ENCODE measurements at regions not wholly inside any gene's neighbourhood (a gene's known extent, or its start where the extent isn't known, plus 50 kb on each side); places are given as distances from the start of the nearest gene placed in this dataset.

DNA sequence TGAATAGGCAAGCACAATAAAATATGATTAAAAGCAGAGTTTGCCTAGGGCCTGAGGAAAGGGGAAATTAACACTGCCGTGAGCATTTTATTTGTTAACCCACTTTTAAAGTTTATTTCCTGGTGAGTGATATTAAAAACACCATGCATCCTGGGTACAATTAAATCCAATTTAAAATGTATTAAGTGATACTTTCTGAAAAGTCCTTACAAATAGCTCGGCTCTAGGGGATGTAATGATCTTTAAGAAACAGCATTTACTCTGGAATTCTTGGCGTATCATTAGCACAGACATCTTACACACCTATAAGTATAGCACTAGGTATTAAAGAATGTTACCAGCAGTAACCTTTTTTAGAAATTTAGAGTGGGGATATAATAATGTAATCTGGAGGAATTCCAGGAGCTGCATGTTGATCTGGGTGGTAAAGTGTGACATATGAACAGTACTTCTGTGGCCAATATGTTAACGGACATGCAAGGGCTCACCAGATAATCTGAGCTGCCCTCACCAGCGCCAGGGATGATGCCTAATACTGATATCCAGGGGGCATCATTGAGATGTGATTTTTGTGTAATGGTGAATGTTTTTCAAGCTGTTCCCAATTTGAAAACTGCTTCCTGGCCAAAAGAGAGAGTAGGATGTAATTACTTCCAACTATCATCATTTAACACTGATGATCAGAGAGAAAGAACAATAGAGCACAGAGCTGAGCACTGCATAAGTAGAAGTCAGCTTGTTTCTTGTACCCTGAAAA is 235.9 kb downstream of the DSEL start:
- no peak overlapping the region for H3K27ac ChIP-seq
- TF ChIP-seq, protein P1, sequence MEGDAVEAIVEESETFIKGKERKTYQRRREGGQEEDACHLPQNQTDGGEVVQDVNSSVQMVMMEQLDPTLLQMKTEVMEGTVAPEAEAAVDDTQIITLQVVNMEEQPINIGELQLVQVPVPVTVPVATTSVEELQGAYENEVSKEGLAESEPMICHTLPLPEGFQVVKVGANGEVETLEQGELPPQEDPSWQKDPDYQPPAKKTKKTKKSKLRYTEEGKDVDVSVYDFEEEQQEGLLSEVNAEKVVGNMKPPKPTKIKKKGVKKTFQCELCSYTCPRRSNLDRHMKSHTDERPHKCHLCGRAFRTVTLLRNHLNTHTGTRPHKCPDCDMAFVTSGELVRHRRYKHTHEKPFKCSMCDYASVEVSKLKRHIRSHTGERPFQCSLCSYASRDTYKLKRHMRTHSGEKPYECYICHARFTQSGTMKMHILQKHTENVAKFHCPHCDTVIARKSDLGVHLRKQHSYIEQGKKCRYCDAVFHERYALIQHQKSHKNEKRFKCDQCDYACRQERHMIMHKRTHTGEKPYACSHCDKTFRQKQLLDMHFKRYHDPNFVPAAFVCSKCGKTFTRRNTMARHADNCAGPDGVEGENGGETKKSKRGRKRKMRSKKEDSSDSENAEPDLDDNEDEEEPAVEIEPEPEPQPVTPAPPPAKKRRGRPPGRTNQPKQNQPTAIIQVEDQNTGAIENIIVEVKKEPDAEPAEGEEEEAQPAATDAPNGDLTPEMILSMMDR (IDR thresholded peaks at IDR 0.05), result no peak
- TF ChIP-seq ZFX (IDR thresholded peaks at IDR 0.05; ENCODE audit: borderline replicate concordance), result no peak

DNA sequence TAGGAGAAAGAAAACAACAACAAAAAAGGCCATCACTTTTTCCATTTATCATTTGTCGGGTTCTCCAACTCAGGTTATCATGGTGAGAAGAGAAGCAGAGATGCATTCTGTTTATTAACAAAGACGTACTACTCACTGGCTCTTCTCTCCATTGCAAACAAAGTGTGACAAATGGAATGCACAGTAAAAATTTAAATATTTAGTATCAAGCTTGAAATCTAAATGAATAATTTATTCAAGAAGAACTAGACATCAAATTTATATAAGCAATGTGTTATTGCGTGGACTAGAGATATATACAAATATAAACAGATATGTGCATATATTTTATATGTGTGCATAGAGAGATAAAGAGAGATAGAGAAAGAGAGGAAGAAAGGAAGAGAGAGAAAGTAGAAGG is 236.5 kb downstream of the DSEL start:
- TF ChIP-seq, protein P1 (IDR thresholded peaks at IDR 0.05), result no peak
- no peak for TF ChIP-seq ZFX (IDR thresholded peaks at IDR 0.05; ENCODE audit: borderline replicate concordance)
- H3K27ac ChIP-seq, result no peak overlapping the region

DNA sequence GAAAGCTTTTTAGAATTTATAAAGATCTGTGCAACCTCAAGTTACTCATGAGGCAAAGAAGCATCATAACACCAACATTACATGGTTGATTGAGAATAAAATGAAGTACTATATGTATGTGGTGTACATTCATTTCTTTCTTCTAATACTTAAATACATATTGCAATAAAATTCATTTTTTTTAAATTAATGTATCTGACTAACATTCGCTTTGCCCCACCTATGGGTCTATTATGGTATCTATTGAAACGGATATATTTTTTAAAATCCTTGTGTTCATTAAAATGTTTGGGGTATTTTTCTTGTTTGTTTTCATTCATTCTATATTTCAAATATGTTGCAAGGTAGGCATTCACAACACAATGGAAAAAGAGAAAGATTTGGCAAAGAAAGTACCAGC is 237.5 kb downstream of the DSEL start:
- no peak overlapping the region for H3K27ac ChIP-seq
- no peak for TF ChIP-seq ZFX (IDR thresholded peaks at IDR 0.05; ENCODE audit: borderline replicate concordance)
- TF ChIP-seq, protein P1 (IDR thresholded peaks at IDR 0.05), result no peak

DNA sequence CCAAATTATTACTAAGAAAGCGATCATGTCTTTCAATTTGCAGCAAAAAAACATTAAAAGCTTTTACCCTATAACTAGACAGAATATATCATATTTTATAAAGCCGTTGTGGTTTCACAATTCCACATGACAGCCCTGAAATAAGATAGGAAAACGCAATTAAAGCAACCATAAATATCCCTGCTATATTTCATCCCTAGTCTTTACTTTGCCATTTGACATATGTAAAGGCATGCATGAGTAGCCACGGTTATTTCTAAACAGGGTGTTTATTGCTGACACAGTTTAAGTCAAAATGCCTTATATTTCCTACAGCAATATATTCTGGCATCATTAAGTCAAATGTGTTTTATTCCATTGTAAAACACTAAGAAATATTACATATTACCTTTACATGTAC is 239.9 kb downstream of the DSEL start:
- no peak overlapping the region for H3K27ac ChIP-seq
- TF ChIP-seq, protein P1 (IDR thresholded peaks at IDR 0.05), result no peak
- no peak for TF ChIP-seq ZFX (IDR thresholded peaks at IDR 0.05; ENCODE audit: borderline replicate concordance)

DNA sequence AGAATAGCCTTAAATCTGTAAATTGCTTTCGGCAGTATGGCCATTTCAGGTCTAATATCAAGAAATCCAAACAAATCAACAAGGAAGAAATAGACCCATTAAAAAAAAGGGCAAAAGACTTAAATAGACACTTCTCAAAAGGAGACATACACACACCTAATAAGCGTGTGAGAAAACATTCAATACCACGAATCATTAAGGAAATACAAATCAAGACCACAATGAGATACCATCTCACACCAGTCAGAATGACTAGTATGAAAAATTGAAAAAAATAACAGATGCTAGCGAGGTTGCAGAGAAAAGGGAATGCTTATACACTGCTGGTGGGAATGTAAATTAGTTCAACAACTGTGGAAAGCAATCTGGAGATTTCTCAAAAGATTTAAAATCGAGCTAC is 243.2 kb downstream of the DSEL start:
- TF ChIP-seq ZFX (IDR thresholded peaks at IDR 0.05; ENCODE audit: borderline replicate concordance), result no peak
- TF ChIP-seq, protein P1 (IDR thresholded peaks at IDR 0.05), result no peak

DNA sequence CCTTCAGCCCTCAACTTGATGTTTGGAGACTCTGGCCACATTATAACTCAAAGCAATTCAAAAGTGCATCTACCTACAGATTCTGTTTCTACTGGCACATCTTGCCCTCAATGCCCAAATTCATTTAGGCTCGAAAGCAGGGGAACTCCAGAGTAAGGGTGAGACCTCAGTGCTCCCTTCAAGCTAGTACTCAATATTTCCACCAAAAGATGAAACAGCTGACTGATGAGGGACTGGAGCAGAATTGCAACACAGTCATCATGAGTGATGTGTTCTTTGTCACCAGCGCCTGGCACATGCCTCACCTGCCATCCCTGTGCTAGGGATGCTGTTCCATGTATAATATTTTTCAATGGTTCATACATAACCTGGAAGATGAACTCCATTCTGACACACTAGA is 247.3 kb downstream of the DSEL start:
- no peak for TF ChIP-seq ZFX (IDR thresholded peaks at IDR 0.05; ENCODE audit: borderline replicate concordance)
- TF ChIP-seq, protein P1 (IDR thresholded peaks at IDR 0.05), result no peak
- H3K27ac ChIP-seq, result no peak overlapping the region

More for the DNA sequence above, 243.2 kb downstream of the DSEL start:
- no peak overlapping the region for H3K27ac ChIP-seq

DNA sequence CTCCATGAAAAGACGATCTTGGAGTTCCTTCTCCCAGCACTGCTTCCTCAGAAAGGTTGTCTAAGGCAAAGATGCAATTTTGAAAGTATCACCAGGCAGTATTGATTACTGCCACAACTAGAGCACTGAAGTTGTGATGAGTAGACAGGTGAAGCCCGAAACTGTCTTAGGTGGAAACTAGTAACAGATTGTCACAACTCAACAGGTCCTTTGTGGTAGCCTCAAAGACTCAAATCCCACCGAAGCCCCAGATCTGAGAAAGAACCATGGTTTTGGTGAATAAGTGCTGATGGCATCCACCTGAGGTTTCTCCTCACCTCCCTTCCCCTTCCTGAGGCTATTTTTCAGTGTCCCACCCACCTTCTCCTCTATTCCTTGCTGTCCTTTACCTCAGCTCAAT is 248.0 kb downstream of the DSEL start:
- H3K27ac ChIP-seq, result no peak overlapping the region

More for the DNA sequence above, 248.0 kb downstream of the DSEL start:
- TF ChIP-seq ZFX (IDR thresholded peaks at IDR 0.05; ENCODE audit: borderline replicate concordance), result no peak
- TF ChIP-seq, protein P1 (IDR thresholded peaks at IDR 0.05), result no peak

All from 22Rv1 (cell line).